K562 (cell line): ENCODE measurements at regions not wholly inside any gene's neighbourhood (a gene's known extent, or its start where the extent isn't known, plus 50 kb on each side); places are given as distances from the start of the nearest gene placed in this dataset.

ENCODE experiments used
- TF ChIP-seq, protein P1 (sequence below): fragments of 450-650 bp; IDR thresholded peaks from 2 replicates; pipeline ENCODE4 v1.6.1; 2016; ENCODE audit warnings: mild to moderate bottlenecking, moderate library complexity

DNA sequence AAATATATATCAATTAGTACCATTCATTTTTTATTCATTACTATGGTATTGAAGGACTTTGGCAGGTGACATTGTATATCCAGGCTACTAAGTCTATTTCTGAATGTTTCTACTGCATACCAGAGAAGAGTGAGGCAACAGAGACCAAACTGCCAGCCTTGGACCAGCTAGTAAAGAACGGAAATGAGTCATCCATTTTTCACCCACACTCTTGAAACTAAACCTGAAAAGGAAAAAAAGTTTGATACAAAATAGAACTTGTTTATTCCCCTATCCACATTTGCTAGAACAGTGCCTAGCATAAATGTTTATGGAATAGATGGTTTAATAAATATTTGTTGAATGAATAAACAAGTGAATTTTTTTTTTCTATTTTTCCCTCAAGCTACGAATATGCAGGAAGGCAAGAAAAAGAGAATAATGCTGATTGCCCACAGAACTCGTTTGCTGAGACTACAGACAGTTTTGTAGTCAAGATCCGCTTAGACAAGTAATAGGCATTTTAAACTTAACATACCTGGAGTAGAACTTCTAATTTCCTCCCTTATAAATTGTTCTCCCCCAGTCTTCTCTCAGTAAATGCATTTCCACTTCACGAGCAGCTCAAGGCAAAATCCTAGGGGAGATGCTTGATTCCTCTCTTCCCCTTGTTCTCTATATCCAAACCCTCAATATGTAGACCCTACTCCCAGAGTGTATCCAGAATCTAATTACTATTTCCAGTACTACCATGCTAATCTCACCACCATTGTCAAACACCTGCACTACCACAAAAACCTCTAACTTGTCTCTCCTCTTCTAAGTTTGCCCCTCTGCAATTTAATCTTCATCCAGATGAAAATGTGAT lies 146.2 kb upstream of the RASA1 start (continued):
- TF ChIP-seq, protein P1, sequence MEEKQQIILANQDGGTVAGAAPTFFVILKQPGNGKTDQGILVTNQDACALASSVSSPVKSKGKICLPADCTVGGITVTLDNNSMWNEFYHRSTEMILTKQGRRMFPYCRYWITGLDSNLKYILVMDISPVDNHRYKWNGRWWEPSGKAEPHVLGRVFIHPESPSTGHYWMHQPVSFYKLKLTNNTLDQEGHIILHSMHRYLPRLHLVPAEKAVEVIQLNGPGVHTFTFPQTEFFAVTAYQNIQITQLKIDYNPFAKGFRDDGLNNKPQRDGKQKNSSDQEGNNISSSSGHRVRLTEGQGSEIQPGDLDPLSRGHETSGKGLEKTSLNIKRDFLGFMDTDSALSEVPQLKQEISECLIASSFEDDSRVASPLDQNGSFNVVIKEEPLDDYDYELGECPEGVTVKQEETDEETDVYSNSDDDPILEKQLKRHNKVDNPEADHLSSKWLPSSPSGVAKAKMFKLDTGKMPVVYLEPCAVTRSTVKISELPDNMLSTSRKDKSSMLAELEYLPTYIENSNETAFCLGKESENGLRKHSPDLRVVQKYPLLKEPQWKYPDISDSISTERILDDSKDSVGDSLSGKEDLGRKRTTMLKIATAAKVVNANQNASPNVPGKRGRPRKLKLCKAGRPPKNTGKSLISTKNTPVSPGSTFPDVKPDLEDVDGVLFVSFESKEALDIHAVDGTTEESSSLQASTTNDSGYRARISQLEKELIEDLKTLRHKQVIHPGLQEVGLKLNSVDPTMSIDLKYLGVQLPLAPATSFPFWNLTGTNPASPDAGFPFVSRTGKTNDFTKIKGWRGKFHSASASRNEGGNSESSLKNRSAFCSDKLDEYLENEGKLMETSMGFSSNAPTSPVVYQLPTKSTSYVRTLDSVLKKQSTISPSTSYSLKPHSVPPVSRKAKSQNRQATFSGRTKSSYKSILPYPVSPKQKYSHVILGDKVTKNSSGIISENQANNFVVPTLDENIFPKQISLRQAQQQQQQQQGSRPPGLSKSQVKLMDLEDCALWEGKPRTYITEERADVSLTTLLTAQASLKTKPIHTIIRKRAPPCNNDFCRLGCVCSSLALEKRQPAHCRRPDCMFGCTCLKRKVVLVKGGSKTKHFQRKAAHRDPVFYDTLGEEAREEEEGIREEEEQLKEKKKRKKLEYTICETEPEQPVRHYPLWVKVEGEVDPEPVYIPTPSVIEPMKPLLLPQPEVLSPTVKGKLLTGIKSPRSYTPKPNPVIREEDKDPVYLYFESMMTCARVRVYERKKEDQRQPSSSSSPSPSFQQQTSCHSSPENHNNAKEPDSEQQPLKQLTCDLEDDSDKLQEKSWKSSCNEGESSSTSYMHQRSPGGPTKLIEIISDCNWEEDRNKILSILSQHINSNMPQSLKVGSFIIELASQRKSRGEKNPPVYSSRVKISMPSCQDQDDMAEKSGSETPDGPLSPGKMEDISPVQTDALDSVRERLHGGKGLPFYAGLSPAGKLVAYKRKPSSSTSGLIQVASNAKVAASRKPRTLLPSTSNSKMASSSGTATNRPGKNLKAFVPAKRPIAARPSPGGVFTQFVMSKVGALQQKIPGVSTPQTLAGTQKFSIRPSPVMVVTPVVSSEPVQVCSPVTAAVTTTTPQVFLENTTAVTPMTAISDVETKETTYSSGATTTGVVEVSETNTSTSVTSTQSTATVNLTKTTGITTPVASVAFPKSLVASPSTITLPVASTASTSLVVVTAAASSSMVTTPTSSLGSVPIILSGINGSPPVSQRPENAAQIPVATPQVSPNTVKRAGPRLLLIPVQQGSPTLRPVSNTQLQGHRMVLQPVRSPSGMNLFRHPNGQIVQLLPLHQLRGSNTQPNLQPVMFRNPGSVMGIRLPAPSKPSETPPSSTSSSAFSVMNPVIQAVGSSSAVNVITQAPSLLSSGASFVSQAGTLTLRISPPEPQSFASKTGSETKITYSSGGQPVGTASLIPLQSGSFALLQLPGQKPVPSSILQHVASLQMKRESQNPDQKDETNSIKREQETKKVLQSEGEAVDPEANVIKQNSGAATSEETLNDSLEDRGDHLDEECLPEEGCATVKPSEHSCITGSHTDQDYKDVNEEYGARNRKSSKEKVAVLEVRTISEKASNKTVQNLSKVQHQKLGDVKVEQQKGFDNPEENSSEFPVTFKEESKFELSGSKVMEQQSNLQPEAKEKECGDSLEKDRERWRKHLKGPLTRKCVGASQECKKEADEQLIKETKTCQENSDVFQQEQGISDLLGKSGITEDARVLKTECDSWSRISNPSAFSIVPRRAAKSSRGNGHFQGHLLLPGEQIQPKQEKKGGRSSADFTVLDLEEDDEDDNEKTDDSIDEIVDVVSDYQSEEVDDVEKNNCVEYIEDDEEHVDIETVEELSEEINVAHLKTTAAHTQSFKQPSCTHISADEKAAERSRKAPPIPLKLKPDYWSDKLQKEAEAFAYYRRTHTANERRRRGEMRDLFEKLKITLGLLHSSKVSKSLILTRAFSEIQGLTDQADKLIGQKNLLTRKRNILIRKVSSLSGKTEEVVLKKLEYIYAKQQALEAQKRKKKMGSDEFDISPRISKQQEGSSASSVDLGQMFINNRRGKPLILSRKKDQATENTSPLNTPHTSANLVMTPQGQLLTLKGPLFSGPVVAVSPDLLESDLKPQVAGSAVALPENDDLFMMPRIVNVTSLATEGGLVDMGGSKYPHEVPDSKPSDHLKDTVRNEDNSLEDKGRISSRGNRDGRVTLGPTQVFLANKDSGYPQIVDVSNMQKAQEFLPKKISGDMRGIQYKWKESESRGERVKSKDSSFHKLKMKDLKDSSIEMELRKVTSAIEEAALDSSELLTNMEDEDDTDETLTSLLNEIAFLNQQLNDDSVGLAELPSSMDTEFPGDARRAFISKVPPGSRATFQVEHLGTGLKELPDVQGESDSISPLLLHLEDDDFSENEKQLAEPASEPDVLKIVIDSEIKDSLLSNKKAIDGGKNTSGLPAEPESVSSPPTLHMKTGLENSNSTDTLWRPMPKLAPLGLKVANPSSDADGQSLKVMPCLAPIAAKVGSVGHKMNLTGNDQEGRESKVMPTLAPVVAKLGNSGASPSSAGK: no peak
